Transverse colon (tissue), 4 donors: ENCODE measurements at regions not wholly inside any gene's neighbourhood (a gene's known extent, or its start where the extent isn't known, plus 50 kb on each side); places are given as distances from the start of the nearest gene placed in this dataset.

Experiments
- DNase-seq: peaks from one replicate; pipeline ENCODE4 v3.0.0-alpha.2; 2019
- H3K27ac ChIP-seq, 4 donors: fragments of 200-600 bp; sonication (generic); 2 replicates each; pipeline ENCODE4 v1.5.1; 2016 to 2018; ENCODE audit warnings: inconsistent platforms in 4 of 4
- H3K27me3 ChIP-seq: fragments of 200-600 bp; sonication (generic); 2 replicates; pipeline ENCODE4 v1.5.1; 2017; ENCODE audit warnings: inconsistent platforms
- H3K36me3 ChIP-seq, 4 donors: fragments of 200-600 bp; sonication (generic); 2 replicates each; pipeline ENCODE4 v1.5.1; 2017 to 2019; ENCODE audit warnings: inconsistent platforms in 4 of 4
- H3K4me1 ChIP-seq, 4 donors: fragments of 200-600 bp; sonication (generic); 2 replicates each; pipeline ENCODE4 v1.5.1; 2017 to 2020; ENCODE audit warnings: inconsistent platforms in 4 of 4
- H3K4me3 ChIP-seq, 4 donors: fragments of 200-600 bp; sonication (generic); 1 replicate in 1 of 4; 2 replicates in 3 of 4; pipeline versions ENCODE4 v1.5.1 to v1.6.1; 2017 to 2019; ENCODE audit warnings: inconsistent platforms in 4 of 4
- H3K9me3 ChIP-seq, 2 donors: fragments of 200-600 bp; sonication (generic); 2 replicates each; pipeline ENCODE4 v1.5.1; 2017 to 2019; ENCODE audit warnings: inconsistent platforms in 2 of 2
- CTCF ChIP-seq, 5 experiments: fragments of 200-600 bp in 3 of 5; fragments of 450-650 bp in 2 of 5; sonication (generic) in 3 of 5; IDR thresholded peaks; 1 replicate in 2 of 5; 2 replicates in 3 of 5; pipeline ENCODE4 v1.5.1; 2016 to 2017; ENCODE audit warnings: antibody characterized with exemption in 5 of 5, inconsistent platforms in 3 of 5, mild to moderate bottlenecking in 2 of 5, moderate library complexity in 1 of 5
- EP300 ChIP-seq: sonication (generic); formaldehyde crosslinking; IDR thresholded peaks from one replicate; pipeline ENCODE4 v1.6.1; 2017; ENCODE audit warnings: antibody characterized with exemption, low read depth
- POLR2A ChIP-seq: fragments of 450-650 bp; IDR thresholded peaks from one replicate; pipeline ENCODE4 v1.6.1; 2016; ENCODE audit warnings: antibody characterized with exemption, mild to moderate bottlenecking, moderate library complexity
- POLR2AphosphoS5 ChIP-seq, 3 donors: sonication (generic); formaldehyde crosslinking; IDR thresholded peaks; one replicate each; pipeline ENCODE4 v1.6.1; 2016; ENCODE audit warnings: antibody characterized with exemption in 3 of 3
- WGBS, 2 donors: methylation state at CpG; one replicate each; pipeline ENCODE4 v1.1.5; 2018; ENCODE audit warnings: low coverage in 1 of 2; 5-methylcytosine and 5-hydroxymethylcytosine counted together
- in situ Hi-C, 4 donors: fragments of 200-750 bp; cut with MboI; loops; one replicate each; pipeline versions ENCODE4 v1.15.0 to v1.15.1; 2017; ENCODE audit warnings: low sequenced_read_pairs in 3 of 4, low pct_ligation_motif_present in 1 of 4, low pct_unique_long_range_greater_than_20kb in 1 of 4
- intact Hi-C: fragments of 100-400 bp; cut with DNase I; formaldehyde crosslinking; loops from one replicate; pipeline ENCODE4 v1.15.1; 2023; ENCODE audit warnings: low total_unique reads

- DNase-seq, result no peak
- Histone ChIP-seq H3K27ac (no peak overlapping the region), H3K4me3 (no peak overlapping the region), H3K9me3 (peaks cover 5 to 9% of the 10 kb centered on the region in 2 donors), H3K27me3 (no peaks in the 10 kb centered on the region), H3K36me3 (no peaks in the 10 kb centered on the region), H3K4me1 (no peaks in the 10 kb centered on the region)
- intact Hi-C loops, result no loop called here
- WGBS, 2 donors, result 84 to 90% methylated on average over 4 of the region's 4 CpGs
- in situ Hi-C loops, result no loop called here
- TF ChIP-seq EP300 (no peak), POLR2A (no peak), POLR2AphosphoS5 (IDR thresholded peaks at IDR 0.05) (no peak), CTCF (IDR thresholded peaks at IDR 0.05) (no peak)
Observed at GRCh38 chr2:128958241-128958640, 639.6 kb upstream of the HS6ST1 start.

- no peak overlapping the region for H3K4me3 ChIP-seq
- in situ Hi-C loops (no loop called here), intact Hi-C loops (no loop called here)
- H3K9me3 ChIP-seq, result peaks cover 0 to under 1% of the 10 kb centered on the region in 2 donors
- no peak overlapping the region for H3K27ac ChIP-seq
- no peaks in the 10 kb centered on the region for H3K4me1 ChIP-seq
- no peaks in the 10 kb centered on the region for H3K36me3 ChIP-seq
- H3K27me3 ChIP-seq, result no peaks in the 10 kb centered on the region
- TF ChIP-seq POLR2A (no peak), CTCF (IDR thresholded peaks at IDR 0.05) (no peak), POLR2AphosphoS5 (IDR thresholded peaks at IDR 0.05) (no peak), EP300 (no peak)
- no peak for DNase-seq
Observed at GRCh38 chr2:128967646-128968045, 649.0 kb upstream of the HS6ST1 start.

GRCh38 chr2:128969374-128969773 is 650.7 kb upstream of the HS6ST1 start:
- H3K27ac ChIP-seq, result no peak overlapping the region
- no peak overlapping the region for H3K4me3 ChIP-seq
- TF ChIP-seq POLR2AphosphoS5 (IDR thresholded peaks at IDR 0.05) (no peak), EP300 (no peak), CTCF (IDR thresholded peaks at IDR 0.05) (no peak), POLR2A (no peak)
- H3K9me3 ChIP-seq, result no peaks in the 10 kb centered on the region
- no peaks in the 10 kb centered on the region for H3K4me1 ChIP-seq
- H3K27me3 ChIP-seq, result no peaks in the 10 kb centered on the region
- no peaks in the 10 kb centered on the region for H3K36me3 ChIP-seq
- intact Hi-C loops (no loop called here), in situ Hi-C loops (no loop called here)
- DNase-seq, result no peak

GRCh38 chr2:128970332-128971116 is 651.9 kb upstream of the HS6ST1 start:
- intact Hi-C loops, result no loop called here
- H3K9me3 ChIP-seq, result no peaks in the 10 kb centered on the region
- H3K27ac ChIP-seq, result no peak overlapping the region
- TF ChIP-seq POLR2A (no peak), CTCF (IDR thresholded peaks at IDR 0.05) (no peak), EP300 (no peak), POLR2AphosphoS5 (IDR thresholded peaks at IDR 0.05) (no peak)
- H3K4me1 ChIP-seq, result no peaks in the 10 kb centered on the region
- no peaks in the 10 kb centered on the region for H3K27me3 ChIP-seq
- no peak overlapping the region for H3K4me3 ChIP-seq
- DNase-seq, result no peak
- in situ Hi-C loops, result no loop called here
- 40 to 53% methylated on average over 7 to 10 of the region's 10 CpGs for WGBS, 2 donors
- no peaks in the 10 kb centered on the region for H3K36me3 ChIP-seq
